Inflammatory macrophage treated with lipopolysaccharide for 4 hours (primary cell): ENCODE measurements at regions not wholly inside any gene's neighbourhood (a gene's known extent, or its start where the extent isn't known, plus 50 kb on each side); places are given as distances from the start of the nearest gene placed in this dataset.

Source experiments
- DNase-seq: peaks from one replicate; pipeline ENCODE4 v3.0.0-alpha.2; 2020

- peak; percentile 32 for DNase-seq
Observed at GRCh38 chr9:82558855-82559630, 503.9 kb downstream of the RASEF start.

GRCh38 chr9:82560036-82560435 is 502.9 kb downstream of the RASEF start:
- no peak for DNase-seq

GRCh38 chr9:82560457-82560904 is 502.5 kb downstream of the RASEF start:
- no peak for DNase-seq

GRCh38 chr9:82563094-82563493 is 499.8 kb downstream of the RASEF start:
- no peak for DNase-seq

- no peak for DNase-seq
Observed at GRCh38 chr9:82563841-82564240, 499.1 kb downstream of the RASEF start.

- DNase-seq: no peak
Observed at GRCh38 chr9:82565188-82565969, 497.6 kb downstream of the RASEF start.

GRCh38 chr9:82567953-82568352 is 495.0 kb downstream of the RASEF start:
- DNase-seq: no peak

- DNase-seq: no peak
Observed at GRCh38 chr9:82570226-82570625, 492.7 kb downstream of the RASEF start.

GRCh38 chr9:82571540-82571939 is 491.4 kb downstream of the RASEF start:
- DNase-seq: no peak

- DNase-seq: peak; percentile 30
Observed at GRCh38 chr9:82572146-82572545, 490.8 kb downstream of the RASEF start.

GRCh38 chr9:82574911-82575310 is 488.0 kb downstream of the RASEF start:
- no peak for DNase-seq

- DNase-seq: no peak
Observed at GRCh38 chr9:82580921-82581320, 482.0 kb downstream of the RASEF start.

- DNase-seq: no peak
Observed at GRCh38 chr9:82581516-82581915, 481.4 kb downstream of the RASEF start.

- DNase-seq: no peak
Observed at GRCh38 chr9:82581935-82582334, 481.0 kb downstream of the RASEF start.

GRCh38 chr9:82582693-82583092 is 480.2 kb downstream of the RASEF start:
- no peak for DNase-seq

GRCh38 chr9:82583524-82583923 is 479.4 kb downstream of the RASEF start:
- DNase-seq: no peak

GRCh38 chr9:82584349-82584863 is 478.5 kb downstream of the RASEF start:
- no peak for DNase-seq

- no peak for DNase-seq
Observed at GRCh38 chr9:82586918-82587356, 476.0 kb downstream of the RASEF start.

GRCh38 chr9:82588301-82589180 is 474.4 kb downstream of the RASEF start:
- DNase-seq: no peak

- no peak for DNase-seq
Observed at GRCh38 chr9:82590845-82591244, 472.1 kb downstream of the RASEF start.

GRCh38 chr9:82593501-82593900 is 469.4 kb downstream of the RASEF start:
- no peak for DNase-seq

GRCh38 chr9:82597241-82598203 is 465.4 kb downstream of the RASEF start:
- DNase-seq: no peak
